Inferior parietal cortex (tissue), 1 donor: ENCODE measurements at regions not wholly inside any gene's neighbourhood (a gene's known extent, or its start where the extent isn't known, plus 50 kb on each side); places are given as distances from the start of the nearest gene placed in this dataset.
A peak's percentile ranks its signal among the peaks of the same experiment; 100 is the strongest.

ENCODE experiments used
- DNase-seq: peaks from one replicate; pipeline ENCODE4 v3.0.0-alpha.2; 2016; ENCODE audit errors: extremely low spot score

GRCh38 chr14:84131924-84132323 lies 1398.0 kb upstream of the FLRT2 start:
- no peak for DNase-seq

GRCh38 chr14:84144166-84144565 lies 1385.8 kb upstream of the FLRT2 start:
- no peak for DNase-seq

GRCh38 chr14:84152452-84152851 lies 1377.5 kb upstream of the FLRT2 start:
- DNase-seq = no peak

GRCh38 chr14:84162633-84163032 lies 1367.3 kb upstream of the FLRT2 start:
- DNase-seq = no peak

GRCh38 chr14:84167026-84167425 lies 1362.9 kb upstream of the FLRT2 start:
- DNase-seq = no peak

- no peak for DNase-seq
Measured at GRCh38 chr14:84180336-84180735, 1349.6 kb upstream of the FLRT2 start.

- no peak for DNase-seq
Measured at GRCh38 chr14:84181072-84181471, 1348.9 kb upstream of the FLRT2 start.

- DNase-seq = no peak
Measured at GRCh38 chr14:84195514-84195913, 1334.4 kb upstream of the FLRT2 start.

GRCh38 chr14:84197704-84198103 lies 1332.2 kb upstream of the FLRT2 start:
- DNase-seq = no peak

- DNase-seq = no peak
Measured at GRCh38 chr14:84202486-84202885, 1327.5 kb upstream of the FLRT2 start.

GRCh38 chr14:84203896-84204295 lies 1326.0 kb upstream of the FLRT2 start:
- no peak for DNase-seq

GRCh38 chr14:84208451-84208850 lies 1321.5 kb upstream of the FLRT2 start:
- DNase-seq = no peak

- DNase-seq = no peak
Measured at GRCh38 chr14:84209031-84209430, 1320.9 kb upstream of the FLRT2 start.

GRCh38 chr14:84217066-84217465 lies 1312.9 kb upstream of the FLRT2 start:
- DNase-seq = no peak

GRCh38 chr14:84225268-84225667 lies 1304.7 kb upstream of the FLRT2 start:
- no peak for DNase-seq

- DNase-seq = no peak
Measured at GRCh38 chr14:84228702-84229101, 1301.2 kb upstream of the FLRT2 start.

GRCh38 chr14:84234281-84234680 lies 1295.7 kb upstream of the FLRT2 start:
- no peak for DNase-seq

- no peak for DNase-seq
Measured at GRCh38 chr14:84236290-84236689, 1293.7 kb upstream of the FLRT2 start.

- peak; percentile 5 for DNase-seq
Measured at GRCh38 chr14:84237881-84238280, 1292.1 kb upstream of the FLRT2 start.

- DNase-seq = no peak
Measured at GRCh38 chr14:84247693-84248092, 1282.3 kb upstream of the FLRT2 start.

GRCh38 chr14:84250893-84251292 lies 1279.1 kb upstream of the FLRT2 start:
- no peak for DNase-seq

- no peak for DNase-seq
Measured at GRCh38 chr14:84251411-84252115, 1278.4 kb upstream of the FLRT2 start.

GRCh38 chr14:84252706-84253105 lies 1277.2 kb upstream of the FLRT2 start:
- DNase-seq = no peak

- no peak for DNase-seq
Measured at GRCh38 chr14:84253326-84253725, 1276.6 kb upstream of the FLRT2 start.
